AG04450 (cell line): ENCODE measurements at regions not wholly inside any gene's neighbourhood (a gene's known extent, or its start where the extent isn't known, plus 50 kb on each side); places are given as distances from the start of the nearest gene placed in this dataset.

Experiments
- CTCF ChIA-PET: fragments of 300-600, 350-600 bp; formaldehyde crosslinking; extraction: SDS; loops from one replicate; lab custom pipeline; 2022; ENCODE audit warnings: antibody characterized with exemption, inconsistent platforms; lab: Charles Lee
- POLR2A ChIA-PET: fragments of 350-600 bp; formaldehyde crosslinking; extraction: SDS; loops from one replicate; lab custom pipeline; 2021; ENCODE audit warnings: antibody characterized with exemption, inconsistent platforms; lab: Yijun Ruan, JAX
- DNase-seq: peaks from one replicate; pipeline ENCODE4 v3.0.0-alpha.2; 2011; ENCODE audit warnings: low read depth, low spot score
- H3K27ac ChIP-seq: one replicate; pipeline ENCODE4 v1.5.1; 2012; ENCODE audit warnings: low read depth, low read length, control low read depth
- H3K27me3 ChIP-seq: one replicate; pipeline ENCODE4 v1.6.0; 2012; ENCODE audit warnings: low read length; ENCODE audit not compliant: control insufficient read depth, insufficient read depth
- H3K4me3 ChIP-seq: 2 replicates; pipeline ENCODE4 v1.5.1; 2011; ENCODE audit warnings: mild to moderate bottlenecking, low read depth, low read length, control low read depth
- H3K9me3 ChIP-seq: 2 replicates; pipeline ENCODE4 v1.5.1; 2012; ENCODE audit warnings: low read length; ENCODE audit not compliant: control insufficient read depth, insufficient read depth
- CTCF ChIP-seq: IDR thresholded peaks from 2 replicates; pipeline ENCODE4 v1.5.1; 2011; ENCODE audit warnings: low read depth, low read length, control low read depth, inconsistent platforms

- Histone ChIP-seq H3K4me3 (no peak overlapping the region), H3K9me3 (no peaks in the 10 kb centered on the region), H3K27ac (no peak overlapping the region), H3K27me3 (no peaks in the 10 kb centered on the region)
- peak; percentile 8; the same call in 1 of the 2 replicates for TF ChIP-seq CTCF
- ChIA-PET POLR2A (no interaction called here), CTCF (interaction anchor here (1.0 kb wide), 1 partner anchor 369 kb away, joined by 4 read pairs; no protein-coding TSS in a partner anchor)
- DNase-seq = no peak
Measured at GRCh38 chr1:195939844-195940243, 668.4 kb downstream of the KCNT2 start.

- Histone ChIP-seq H3K27ac (no peak overlapping the region), H3K4me3 (no peak overlapping the region), H3K9me3 (no peaks in the 10 kb centered on the region), H3K27me3 (no peaks in the 10 kb centered on the region)
- ChIA-PET CTCF (no interaction called here), POLR2A (no interaction called here)
- DNase-seq = no peak
- no peak for TF ChIP-seq CTCF
Measured at GRCh38 chr1:195934817-195935553, 673.3 kb downstream of the KCNT2 start.

- no peak for DNase-seq
- ChIA-PET POLR2A (no interaction called here), CTCF (no interaction called here)
- H3K9me3 ChIP-seq = no peaks in the 10 kb centered on the region
- no peaks in the 10 kb centered on the region for H3K27me3 ChIP-seq
- H3K27ac ChIP-seq = no peak overlapping the region
- no peak for TF ChIP-seq CTCF
- no peak overlapping the region for H3K4me3 ChIP-seq
Measured at GRCh38 chr1:195933835-195934234, 674.4 kb downstream of the KCNT2 start.

- Histone ChIP-seq H3K9me3 (no peaks in the 10 kb centered on the region; the same call in 1 of the 2 replicates), H3K27ac (no peak overlapping the region), H3K27me3 (no peaks in the 10 kb centered on the region), H3K4me3 (no peak overlapping the region)
- no peak for DNase-seq
- TF ChIP-seq CTCF = no peak
- CTCF ChIA-PET = no interaction called here
- POLR2A ChIA-PET = no interaction called here
Measured at GRCh38 chr1:195915826-195916225, 692.4 kb downstream of the KCNT2 start.

GRCh38 chr1:195909061-195909460, 699.2 kb downstream of the KCNT2 start:
- ChIA-PET CTCF (no interaction called here), POLR2A (interaction anchor here (0.7 kb wide), 1 partner anchor 441 kb away, joined by 4 read pairs; no protein-coding TSS in a partner anchor)
- H3K27ac ChIP-seq = no peak overlapping the region
- TF ChIP-seq CTCF = no peak
- DNase-seq = no peak
- no peaks in the 10 kb centered on the region for H3K27me3 ChIP-seq
- no peak overlapping the region for H3K4me3 ChIP-seq
- no peaks in the 10 kb centered on the region for H3K9me3 ChIP-seq
